ENCODE measurements at regions not wholly inside any gene's neighbourhood (a gene's known extent, or its start where the extent isn't known, plus 50 kb on each side); places are given as distances from the start of the nearest gene placed in this dataset.

- H2AK5ac ChIP-seq (ENCODE audit: insufficient read length, low read length), result no peak overlapping the region
- peaks cover 54 to 65% of the 10 kb centered on the region in 2 experiments for H3K9me3 Mint-ChIP-seq
- H3K18ac ChIP-seq (ENCODE audit: insufficient read length, low read depth, low read length), result no peak overlapping the region
- H3K27ac Mint-ChIP-seq, result no peak overlapping the region
- no peak overlapping the region for H3K27ac ChIP-seq (ENCODE audit: insufficient read length, low read depth, low read length)
- no peak overlapping the region for H3K23ac ChIP-seq (ENCODE audit: insufficient read length, low read depth, low read length)
- H4K5ac ChIP-seq (ENCODE audit: insufficient read length, low read depth, low read length), result no peak overlapping the region
- DNase-seq, result no peak
- H3K14ac ChIP-seq (ENCODE audit: insufficient read depth, low read length), result no peak overlapping the region
- no peak overlapping the region for H2BK120ac ChIP-seq (ENCODE audit: low read depth, low read length, poor library complexity, severe bottlenecking)
- H3T11ph ChIP-seq (ENCODE audit: low read length), result no peak overlapping the region
- H3K79me2 ChIP-seq (ENCODE audit: insufficient read depth, low read length), result no peaks in the 10 kb centered on the region
- no peak overlapping the region for H2AFZ ChIP-seq (ENCODE audit: low read length)
- no peak overlapping the region for H2BK20ac ChIP-seq (ENCODE audit: low read depth, low read length, poor library complexity, severe bottlenecking)
- no peak overlapping the region for H3K4me3 Mint-ChIP-seq
- no peak overlapping the region for H4K8ac ChIP-seq (replicated peaks; ENCODE audit: insufficient read length, low read depth, low read length)
- H2BK5ac ChIP-seq (ENCODE audit: insufficient read length, low read length), result no peak overlapping the region
- H2BK12ac ChIP-seq (ENCODE audit: insufficient read length, low read depth, low read length), result no peak overlapping the region
- no peaks in the 10 kb centered on the region for H3K4me1 ChIP-seq (ENCODE audit: insufficient read depth, low read length)
- no peak overlapping the region for H3K9ac ChIP-seq (ENCODE audit: extremely low read depth, insufficient read length, low read length)
- no peak overlapping the region for H3K4ac ChIP-seq (ENCODE audit: low read depth, low read length)
- TF ChIP-seq, protein P1, sequence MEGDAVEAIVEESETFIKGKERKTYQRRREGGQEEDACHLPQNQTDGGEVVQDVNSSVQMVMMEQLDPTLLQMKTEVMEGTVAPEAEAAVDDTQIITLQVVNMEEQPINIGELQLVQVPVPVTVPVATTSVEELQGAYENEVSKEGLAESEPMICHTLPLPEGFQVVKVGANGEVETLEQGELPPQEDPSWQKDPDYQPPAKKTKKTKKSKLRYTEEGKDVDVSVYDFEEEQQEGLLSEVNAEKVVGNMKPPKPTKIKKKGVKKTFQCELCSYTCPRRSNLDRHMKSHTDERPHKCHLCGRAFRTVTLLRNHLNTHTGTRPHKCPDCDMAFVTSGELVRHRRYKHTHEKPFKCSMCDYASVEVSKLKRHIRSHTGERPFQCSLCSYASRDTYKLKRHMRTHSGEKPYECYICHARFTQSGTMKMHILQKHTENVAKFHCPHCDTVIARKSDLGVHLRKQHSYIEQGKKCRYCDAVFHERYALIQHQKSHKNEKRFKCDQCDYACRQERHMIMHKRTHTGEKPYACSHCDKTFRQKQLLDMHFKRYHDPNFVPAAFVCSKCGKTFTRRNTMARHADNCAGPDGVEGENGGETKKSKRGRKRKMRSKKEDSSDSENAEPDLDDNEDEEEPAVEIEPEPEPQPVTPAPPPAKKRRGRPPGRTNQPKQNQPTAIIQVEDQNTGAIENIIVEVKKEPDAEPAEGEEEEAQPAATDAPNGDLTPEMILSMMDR (conservative IDR thresholded peaks at IDR 0.05), result no peak
- H2BK15ac ChIP-seq (ENCODE audit: low read depth, low read length), result no peak overlapping the region
- no peak overlapping the region for H3K4me2 ChIP-seq (ENCODE audit: insufficient read depth, insufficient read length, low read length)
- H3K9me3 ChIP-seq (ENCODE audit: control insufficient read depth, low read depth, low read length), result peaks cover 35% of the 10 kb centered on the region
- H4K91ac ChIP-seq (ENCODE audit: insufficient read length, low read depth, low read length), result no peak overlapping the region
- no peaks in the 10 kb centered on the region for H4K20me1 ChIP-seq (ENCODE audit: control insufficient read depth, insufficient read depth, insufficient read length)
- H3K27me3 Mint-ChIP-seq (ENCODE audit: low read depth), result peaks cover 12% of the 10 kb centered on the region
- H3K79me1 ChIP-seq (ENCODE audit: insufficient read depth, low read depth, low read length, poor library complexity, severe bottlenecking), result no peaks in the 10 kb centered on the region
- no peaks in the 10 kb centered on the region for H3K23me2 ChIP-seq (ENCODE audit: insufficient read length, low read depth, low read length, poor library complexity, severe bottlenecking)
- H3K56ac ChIP-seq (ENCODE audit: insufficient read length, low read depth, low read length), result no peak overlapping the region
- H3K27me3 ChIP-seq (ENCODE audit: insufficient read depth, low read length), result no peaks in the 10 kb centered on the region
- peaks cover 0 to under 1% (median 0%) of the 10 kb centered on the region in 3 experiments; a peak in 2 of 7 replicates for H3K36me3 Mint-ChIP-seq (ENCODE audit: insufficient read depth in 1 of 3, low read depth in 3 of 3)
- H3K4me1 Mint-ChIP-seq, result peaks cover 21 to 30% of the 10 kb centered on the region in 2 experiments
These were observed 109.4 kb upstream of the C1GALT1C1 start for GRCh38 chrX:120739300-120739699.
